B cell (primary cell): ENCODE measurements at regions not wholly inside any gene's neighbourhood (a gene's known extent, or its start where the extent isn't known, plus 50 kb on each side); places are given as distances from the start of the nearest gene placed in this dataset.
"Not testable (repeated sequence)": the region's sequence is repeated elsewhere in the genome, so short reads cannot be mapped to it uniquely, and the experiment has no call there.

Source experiments
- ATAC-seq: fragments of 200-7000 bp; cut with Tn5 transposase; one replicate; pipeline ENCODE4 v1.10.0; 2021; ENCODE audit warnings: low read depth, mild to moderate bottlenecking, moderate number of reproducible peaks, moderate library complexity
- CTCF ChIA-PET: fragments of 350-600 bp; sonication (Branson Sonifier 250); formaldehyde crosslinking; loops from one replicate; lab custom pipeline; 2021; ENCODE audit warnings: antibody characterized with exemption, inconsistent platforms; lab: Charles Lee
- POLR2A ChIA-PET: fragments of 350-600 bp; sonication (Branson Sonifier 250); formaldehyde crosslinking; loops from one replicate; lab custom pipeline; 2021; ENCODE audit warnings: antibody characterized with exemption; lab: Charles Lee
- DNase-seq: peaks from one replicate; pipeline ENCODE4 v3.0.0; 2013
- H2AFZ ChIP-seq: 2 replicates; pipeline ENCODE4 v1.6.1; 2012; ENCODE audit warnings: mild to moderate bottlenecking, low read depth, low read length; ENCODE audit not compliant: insufficient read depth, poor library complexity, severe bottlenecking
- H3K27ac ChIP-seq, 2 donors: 1 replicate in 1 of 2; 2 replicates in 1 of 2; pipeline ENCODE4 v1.5.1; 2012 to 2013; ENCODE audit warnings: low read length in 2 of 2, mild to moderate bottlenecking in 2 of 2, moderate library complexity in 1 of 2
- H3K27me3 ChIP-seq, 4 experiments: fragments of 200-600 bp in 1 of 4; sonication (generic) in 1 of 4; replicated peaks in 1 of 4; 1 replicate in 2 of 4; 2 replicates in 2 of 4; pipeline versions ENCODE4 v1.6.1 to v1.7.0; 2013 to 2016; ENCODE audit warnings: low read length in 3 of 4, mild to moderate bottlenecking in 2 of 4, mixed read lengths in 1 of 4, moderate library complexity in 1 of 4; ENCODE audit not compliant: insufficient read depth in 4 of 4, control insufficient read depth in 3 of 4; ENCODE audit errors: control extremely low read depth in 1 of 4
- H3K36me3 ChIP-seq, 2 experiments: replicated peaks in 1 of 2; 1 replicate in 1 of 2; 2 replicates in 1 of 2; pipeline versions ENCODE4 v1.6.1 to v1.7.1; 2013; ENCODE audit warnings: low read length in 1 of 2; ENCODE audit not compliant: insufficient read depth in 2 of 2, control insufficient read depth in 1 of 2; ENCODE audit errors: control extremely low read depth in 1 of 2, extremely low read depth in 1 of 2
- H3K4me1 ChIP-seq, 2 donors: fragments of 200-600 bp in 1 of 2; sonication (generic) in 1 of 2; 1 replicate in 1 of 2; 2 replicates in 1 of 2; pipeline versions ENCODE4 v1.5.1 to v1.6.1; 2013 to 2017; ENCODE audit warnings: low read length in 2 of 2; ENCODE audit not compliant: control insufficient read depth in 2 of 2, insufficient read depth in 2 of 2
- H3K4me2 ChIP-seq: replicated peaks from 2 replicates; pipeline ENCODE3; 2012; ENCODE audit warnings: mild to moderate bottlenecking, low read depth, low read length; ENCODE audit not compliant: poor library complexity, severe bottlenecking
- H3K4me3 ChIP-seq, 5 experiments: fragments of 200-600 bp in 1 of 5; sonication (generic) in 1 of 5; 1 replicate in 3 of 5; 2 replicates in 2 of 5; pipeline versions ENCODE4 v1.5.1 to v1.7.0; 2011 to 2016; ENCODE audit warnings: low read length in 4 of 5, mild to moderate bottlenecking in 4 of 5, low read depth in 2 of 5, control low read depth in 1 of 5, moderate library complexity in 1 of 5; ENCODE audit not compliant: insufficient read depth in 1 of 5; ENCODE audit errors: control extremely low read depth in 1 of 5, extremely low read depth in 1 of 5
- H3K79me2 ChIP-seq: fragments of 200-600 bp; sonication (generic); one replicate; pipeline ENCODE4 v1.6.0; 2016; ENCODE audit warnings: low read length; ENCODE audit not compliant: control insufficient read depth, insufficient read depth
- H3K9ac ChIP-seq: fragments of 200-600 bp; sonication (generic); 2 replicates; pipeline ENCODE4 v1.6.1; 2017; ENCODE audit warnings: mild to moderate bottlenecking, low read length, moderate library complexity
- H3K9me3 ChIP-seq, 3 donors: one replicate each; pipeline versions ENCODE4 v1.6.1 to v1.7.1; 2013; ENCODE audit warnings: low read length in 2 of 3; ENCODE audit not compliant: control insufficient read depth in 2 of 3, insufficient read depth in 1 of 3; ENCODE audit errors: control extremely low read depth in 1 of 3
- H4K20me1 ChIP-seq: 2 replicates; pipeline ENCODE4 v1.6.0; 2012; ENCODE audit warnings: mild to moderate bottlenecking, low read length; ENCODE audit not compliant: insufficient read depth, control insufficient read depth, poor library complexity, severe bottlenecking
- H3K27ac Mint-ChIP-seq: one replicate; pipeline ENCODE4 v1.8.0; 2021; ENCODE audit warnings: mixed read lengths
- H3K27me3 Mint-ChIP-seq: one replicate; pipeline ENCODE4 v1.8.0; 2021; ENCODE audit warnings: mixed read lengths
- H3K4me1 Mint-ChIP-seq: one replicate; pipeline ENCODE4 v1.8.0; 2021; ENCODE audit warnings: mixed read lengths
- H3K4me3 Mint-ChIP-seq: one replicate; pipeline ENCODE4 v1.8.0; 2021; ENCODE audit warnings: mixed read lengths
- H3K9me3 Mint-ChIP-seq: one replicate; pipeline ENCODE4 v1.8.0; 2022; ENCODE audit warnings: mixed read lengths; ENCODE audit not compliant: insufficient read depth
- WGBS: methylation state at CpG from one replicate; pipeline ENCODE4 v1.1.5; 2013; ENCODE audit warnings: missing lambda C conversion rate; ENCODE audit not compliant: insufficient coverage; 5-methylcytosine and 5-hydroxymethylcytosine counted together
- intact Hi-C: fragments of 100-400 bp; cut with micrococcal nuclease; formaldehyde crosslinking; loops from one replicate; pipeline ENCODE4 v1.10.0; 2022

DNA sequence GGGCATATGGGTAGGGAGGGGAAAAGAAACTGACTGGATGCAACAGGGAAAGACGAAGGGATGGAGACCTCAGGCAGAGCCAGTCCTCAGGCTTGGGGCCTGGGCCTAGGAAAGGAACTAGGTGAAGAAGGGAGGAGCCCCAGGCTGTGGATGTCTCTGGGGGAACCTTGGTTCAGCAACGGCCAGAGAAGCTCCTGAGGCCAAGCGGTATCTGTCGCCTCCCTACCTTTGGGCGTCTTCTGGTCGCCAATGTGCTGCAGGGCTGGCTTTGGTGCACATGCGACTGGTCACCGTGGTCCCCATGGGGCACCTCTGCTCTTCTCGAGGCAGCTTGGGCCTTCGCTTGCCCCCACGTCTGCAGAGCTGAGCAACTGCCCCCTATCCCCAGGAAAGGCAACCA is 2195.0 kb upstream of the DEFB115 start:
- H3K9me3 ChIP-seq, H4K20me1 ChIP-seq, H2AFZ ChIP-seq, H3K36me3 ChIP-seq, H3K27ac Mint-ChIP-seq, H3K79me2 ChIP-seq, POLR2A ChIA-PET, H3K4me3 Mint-ChIP-seq, DNase-seq, H3K27me3 Mint-ChIP-seq, H3K4me1 ChIP-seq, CTCF ChIA-PET, H3K4me2 ChIP-seq, H3K4me1 Mint-ChIP-seq, H3K9me3 Mint-ChIP-seq, intact Hi-C loops, H3K27ac ChIP-seq, H3K27me3 ChIP-seq, H3K4me3 ChIP-seq, H3K9ac ChIP-seq, ATAC-seq: not testable (repeated sequence)
- 82% methylated on average over 11 of the region's 11 CpGs for WGBS

DNA sequence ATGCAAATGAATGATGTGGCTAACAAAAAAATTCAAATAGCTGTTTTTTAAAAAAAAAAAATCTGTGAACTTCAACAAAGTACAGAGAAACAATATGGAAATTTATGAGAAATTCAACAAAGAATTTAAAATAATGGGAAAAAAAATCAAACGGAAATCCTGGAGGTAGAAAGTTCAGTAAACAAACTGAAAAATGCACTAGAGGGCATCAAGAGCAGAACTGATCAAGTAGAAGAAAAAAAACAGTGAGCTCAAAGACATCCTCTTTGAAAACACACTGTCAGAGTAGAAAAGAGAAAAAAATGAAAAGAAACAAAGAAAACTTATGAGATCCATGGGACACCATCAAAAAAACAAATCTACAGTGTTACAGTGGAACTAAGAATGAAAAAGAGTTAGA is 2191.1 kb upstream of the DEFB115 start:
- no CpG with 5 or more reads among the region's 1 CpG for WGBS
- H3K9me3 ChIP-seq, H3K4me3 Mint-ChIP-seq, H3K79me2 ChIP-seq, H4K20me1 ChIP-seq, POLR2A ChIA-PET, intact Hi-C loops, ATAC-seq, H3K27me3 Mint-ChIP-seq, H3K27ac Mint-ChIP-seq, DNase-seq, H3K4me3 ChIP-seq, H3K27me3 ChIP-seq, H3K4me1 Mint-ChIP-seq, CTCF ChIA-PET, H3K27ac ChIP-seq, H2AFZ ChIP-seq, H3K4me1 ChIP-seq, H3K36me3 ChIP-seq, H3K9me3 Mint-ChIP-seq, H3K9ac ChIP-seq, H3K4me2 ChIP-seq: not testable (repeated sequence)

- H3K4me1 ChIP-seq, H3K4me1 Mint-ChIP-seq, H3K9me3 Mint-ChIP-seq, H3K4me2 ChIP-seq, H3K27me3 ChIP-seq, H2AFZ ChIP-seq, DNase-seq, intact Hi-C loops, H3K9ac ChIP-seq, H3K27ac ChIP-seq, CTCF ChIA-PET, H3K9me3 ChIP-seq, H3K4me3 Mint-ChIP-seq, ATAC-seq, H3K4me3 ChIP-seq, H4K20me1 ChIP-seq, POLR2A ChIA-PET, H3K79me2 ChIP-seq, H3K27ac Mint-ChIP-seq, H3K36me3 ChIP-seq, H3K27me3 Mint-ChIP-seq: not testable (repeated sequence)
- WGBS = 75% methylated on average over 5 of the region's 8 CpGs
These were observed 2183.8 kb upstream of the DEFB115 start for GRCh38 chr20:29073640-29074039.
